SK-MEL-5 (cell line): ENCODE measurements at regions not wholly inside any gene's neighbourhood (a gene's known extent, or its start where the extent isn't known, plus 50 kb on each side); places are given as distances from the start of the nearest gene placed in this dataset.

ENCODE experiments used
- DNase-seq: peaks from one replicate; pipeline ENCODE4 v3.0.0-alpha.2; 2016; ENCODE audit warnings: low read depth, low spot score
- in situ Hi-C: cut with HindIII; loops from 2 replicates; pipeline ENCODE4 v1.10.0; 2016; ENCODE audit warnings: low sequenced_read_pairs, high pct_unique_total_duplicates, low pct_unique_long_range_greater_than_20kb

GRCh38 chr13:95437561-95437960 is 115.0 kb upstream of the CLDN10 start:
- DNase-seq, result no peak
- in situ Hi-C loops, result no loop called here

GRCh38 chr13:95438297-95438696 is 114.2 kb upstream of the CLDN10 start:
- DNase-seq, result no peak
- in situ Hi-C loops, result no loop called here

GRCh38 chr13:95440441-95441088 is 112.0 kb upstream of the CLDN10 start:
- DNase-seq, result no peak
- in situ Hi-C loops, result no loop called here

GRCh38 chr13:95441326-95441725 is 111.2 kb upstream of the CLDN10 start:
- DNase-seq, result no peak
- in situ Hi-C loops, result no loop called here

- in situ Hi-C loops, result no loop called here
- DNase-seq, result no peak
Observed at GRCh38 chr13:95444006-95444730, 108.4 kb upstream of the CLDN10 start.

- in situ Hi-C loops, result no loop called here
- DNase-seq, result peak; percentile 10
Observed at GRCh38 chr13:95445131-95445530, 107.4 kb upstream of the CLDN10 start.

- in situ Hi-C loops, result no loop called here
Observed at GRCh38 chr13:95447814-95448213, 104.7 kb upstream of the CLDN10 start.

GRCh38 chr13:95451656-95452055 is 100.9 kb upstream of the CLDN10 start:
- DNase-seq, result no peak
- in situ Hi-C loops, result no loop called here

More at GRCh38 chr13:95447814-95448213, 104.7 kb upstream of the CLDN10 start:
- DNase-seq, result no peak

GRCh38 chr13:95452375-95452774 is 100.1 kb upstream of the CLDN10 start:
- no peak for DNase-seq
- in situ Hi-C loops, result no loop called here

GRCh38 chr13:95455782-95456181 is 96.7 kb upstream of the CLDN10 start:
- no peak for DNase-seq
- in situ Hi-C loops, result no loop called here

- no peak for DNase-seq
- in situ Hi-C loops, result no loop called here
Observed at GRCh38 chr13:95456815-95457214, 95.7 kb upstream of the CLDN10 start.

GRCh38 chr13:95457294-95457693 is 95.2 kb upstream of the CLDN10 start:
- DNase-seq, result no peak
- in situ Hi-C loops, result no loop called here

GRCh38 chr13:95462801-95463200 is 89.7 kb upstream of the CLDN10 start:
- in situ Hi-C loops, result no loop called here
- DNase-seq, result no peak

- in situ Hi-C loops, result no loop called here
- no peak for DNase-seq
Observed at GRCh38 chr13:95463531-95463930, 89.0 kb upstream of the CLDN10 start.

- in situ Hi-C loops, result no loop called here
Observed at GRCh38 chr13:95470574-95471366, 81.8 kb upstream of the CLDN10 start.

GRCh38 chr13:95471960-95472359 is 80.6 kb upstream of the CLDN10 start:
- no peak for DNase-seq
- in situ Hi-C loops, result no loop called here

More at GRCh38 chr13:95470574-95471366, 81.8 kb upstream of the CLDN10 start:
- DNase-seq, result no peak

GRCh38 chr13:95474992-95475391 is 77.5 kb upstream of the CLDN10 start:
- in situ Hi-C loops, result no loop called here

GRCh38 chr13:95477187-95477586 is 75.3 kb upstream of the CLDN10 start:
- in situ Hi-C loops, result no loop called here
- no peak for DNase-seq

More at GRCh38 chr13:95474992-95475391, 77.5 kb upstream of the CLDN10 start:
- peak; percentile 28 for DNase-seq
